Chondrocyte (in vitro differentiated cells): ENCODE measurements at regions not wholly inside any gene's neighbourhood (a gene's known extent, or its start where the extent isn't known, plus 50 kb on each side); places are given as distances from the start of the nearest gene placed in this dataset.

Source experiments
- DNase-seq: peaks from one replicate; pipeline ENCODE4 v3.0.0; 2021; ENCODE audit warnings: mixed read lengths, low spot score
- H3K27ac Mint-ChIP-seq: one replicate; pipeline ENCODE4 v1.8.0; 2021; ENCODE audit warnings: mild to moderate bottlenecking, moderate library complexity, mixed read lengths; ENCODE audit not compliant: unreplicated experiment
- H3K27me3 Mint-ChIP-seq: 2 replicates; pipeline ENCODE4 v1.8.0; 2021; ENCODE audit warnings: low read depth, mixed read lengths
- H3K36me3 Mint-ChIP-seq: 2 replicates; pipeline ENCODE4 v1.8.0; 2021; ENCODE audit warnings: low read depth, mixed read lengths
- H3K4me1 Mint-ChIP-seq: 2 replicates; pipeline ENCODE4 v1.8.0; 2021; ENCODE audit warnings: low read depth, mild to moderate bottlenecking, mixed read lengths
- H3K4me3 Mint-ChIP-seq: one replicate; pipeline ENCODE4 v1.8.0; 2021; ENCODE audit warnings: mild to moderate bottlenecking, moderate library complexity, mixed read lengths; ENCODE audit not compliant: unreplicated experiment
- H3K9me3 Mint-ChIP-seq: 2 replicates; pipeline ENCODE4 v1.8.0; 2021; ENCODE audit warnings: low read depth, mixed read lengths
- CTCF ChIP-seq: fragments of 200-600 bp; sonication (generic); IDR thresholded peaks from 2 replicates; pipeline ENCODE4 v1.5.0; 2021; ENCODE audit warnings: antibody characterized with exemption, mild to moderate bottlenecking, moderate library complexity

- TF ChIP-seq CTCF: no peak
- Mint-ChIP-seq H3K4me3 (no peak overlapping the region), H3K27ac (no peak overlapping the region), H3K36me3 (no peaks in the 10 kb centered on the region), H3K4me1 (peaks cover 6% of the 10 kb centered on the region), H3K9me3 (no peaks in the 10 kb centered on the region), H3K27me3 (no peaks in the 10 kb centered on the region)
- no peak for DNase-seq
These were observed 516.2 kb downstream of the INSC start for GRCh38 chr11:15630896-15631295.

- peaks cover 4% of the 10 kb centered on the region for H3K9me3 Mint-ChIP-seq
- peaks cover 2% of the 10 kb centered on the region for H3K36me3 Mint-ChIP-seq
- H3K4me3 Mint-ChIP-seq: no peak overlapping the region
- DNase-seq: no peak
- TF ChIP-seq CTCF: no peak
- H3K27me3 Mint-ChIP-seq: peaks cover 1% of the 10 kb centered on the region
- no peak overlapping the region for H3K27ac Mint-ChIP-seq
- H3K4me1 Mint-ChIP-seq: no peaks in the 10 kb centered on the region
These were observed 520.8 kb downstream of the INSC start for GRCh38 chr11:15635521-15635920.

GRCh38 chr11:15636521-15637089, 521.9 kb downstream of the INSC start:
- Mint-ChIP-seq H3K4me1 (no peaks in the 10 kb centered on the region), H3K4me3 (no peak overlapping the region), H3K9me3 (peaks cover 4% of the 10 kb centered on the region), H3K36me3 (peaks cover 2% of the 10 kb centered on the region), H3K27ac (no peak overlapping the region), H3K27me3 (peaks cover 1% of the 10 kb centered on the region)
- no peak for DNase-seq
- TF ChIP-seq CTCF: no peak

GRCh38 chr11:15638386-15638787, 523.7 kb downstream of the INSC start:
- Mint-ChIP-seq H3K4me3 (no peak overlapping the region), H3K4me1 (no peaks in the 10 kb centered on the region), H3K27me3 (peaks cover 1% of the 10 kb centered on the region), H3K9me3 (peaks cover 4% of the 10 kb centered on the region), H3K36me3 (peaks cover 2% of the 10 kb centered on the region), H3K27ac (no peak overlapping the region)
- DNase-seq: no peak
- no peak for TF ChIP-seq CTCF

- Mint-ChIP-seq H3K36me3 (peaks cover 2% of the 10 kb centered on the region), H3K4me1 (peaks cover 5% of the 10 kb centered on the region)
These were observed 525.6 kb downstream of the INSC start for GRCh38 chr11:15640318-15640717.

More at GRCh38 chr11:15640318-15640717, 525.6 kb downstream of the INSC start:
- no peak for DNase-seq
- no peak for TF ChIP-seq CTCF
- peaks cover 4% of the 10 kb centered on the region for H3K9me3 Mint-ChIP-seq
- peaks cover 1% of the 10 kb centered on the region for H3K27me3 Mint-ChIP-seq
- H3K27ac Mint-ChIP-seq: no peak overlapping the region
- no peak overlapping the region for H3K4me3 Mint-ChIP-seq
